Suprapubic skin (tissue), 4 donors: ENCODE measurements at regions not wholly inside any gene's neighbourhood (a gene's known extent, or its start where the extent isn't known, plus 50 kb on each side); places are given as distances from the start of the nearest gene placed in this dataset.

Experiments
- DNase-seq, 2 donors: peaks; one replicate each; pipeline ENCODE4 v3.0.0-alpha.2; 2019; ENCODE audit warnings: low spot score in 2 of 2
- H3K27ac ChIP-seq: fragments of 200-600 bp; sonication (generic); one replicate; pipeline ENCODE4 v1.5.1; 2019
- H3K27me3 ChIP-seq: fragments of 200-600 bp; sonication (generic); one replicate; pipeline ENCODE4 v1.5.1; 2019
- H3K36me3 ChIP-seq: fragments of 200-600 bp; sonication (generic); one replicate; pipeline ENCODE4 v1.5.1; 2019
- H3K4me1 ChIP-seq: fragments of 200-600 bp; sonication (generic); one replicate; pipeline ENCODE4 v1.5.1; 2019
- H3K4me3 ChIP-seq: fragments of 200-600 bp; sonication (generic); one replicate; pipeline ENCODE4 v1.5.1; 2019; ENCODE audit warnings: mild to moderate bottlenecking
- H3K9me3 ChIP-seq: fragments of 200-600 bp; sonication (generic); one replicate; pipeline ENCODE4 v1.5.1; 2019
- EP300 ChIP-seq: sonication (generic); formaldehyde crosslinking; IDR thresholded peaks from one replicate; pipeline ENCODE4 v1.6.1; 2017; ENCODE audit warnings: antibody characterized with exemption
- POLR2A ChIP-seq, 2 donors: fragments of 450-650 bp; IDR thresholded peaks; one replicate each; pipeline ENCODE4 v1.6.1; 2017; ENCODE audit warnings: antibody characterized with exemption in 2 of 2, mild to moderate bottlenecking in 2 of 2, moderate library complexity in 2 of 2
- POLR2AphosphoS5 ChIP-seq, 3 donors: sonication (generic); formaldehyde crosslinking; IDR thresholded peaks; one replicate each; pipeline ENCODE4 v1.6.1; 2017; ENCODE audit warnings: antibody characterized with exemption in 3 of 3
- WGBS: methylation state at CpG from one replicate; pipeline ENCODE4 v1.1.5; 2018; 5-methylcytosine and 5-hydroxymethylcytosine counted together
- TF ChIP-seq, protein P1 (sequence below), 2 donors: fragments of 200-600 bp in 1 of 2; fragments of 450-650 bp in 1 of 2; sonication (generic) in 1 of 2; IDR thresholded peaks; one replicate each; pipeline ENCODE4 v1.5.1; 2016 to 2019; ENCODE audit warnings: antibody characterized with exemption in 2 of 2, mild to moderate bottlenecking in 1 of 2, moderate library complexity in 1 of 2

GRCh38 chr3:139827833-139828232 is 107.2 kb upstream of the CLSTN2 start:
- Histone ChIP-seq H3K27ac (no peak overlapping the region), H3K27me3 (no peaks in the 10 kb centered on the region), H3K9me3 (no peaks in the 10 kb centered on the region), H3K36me3 (no peaks in the 10 kb centered on the region), H3K4me1 (no peaks in the 10 kb centered on the region), H3K4me3 (no peak overlapping the region)
- no peak for DNase-seq
- WGBS, result 45% methylated on average over 1 of the region's 1 CpG
- TF ChIP-seq, protein P1, sequence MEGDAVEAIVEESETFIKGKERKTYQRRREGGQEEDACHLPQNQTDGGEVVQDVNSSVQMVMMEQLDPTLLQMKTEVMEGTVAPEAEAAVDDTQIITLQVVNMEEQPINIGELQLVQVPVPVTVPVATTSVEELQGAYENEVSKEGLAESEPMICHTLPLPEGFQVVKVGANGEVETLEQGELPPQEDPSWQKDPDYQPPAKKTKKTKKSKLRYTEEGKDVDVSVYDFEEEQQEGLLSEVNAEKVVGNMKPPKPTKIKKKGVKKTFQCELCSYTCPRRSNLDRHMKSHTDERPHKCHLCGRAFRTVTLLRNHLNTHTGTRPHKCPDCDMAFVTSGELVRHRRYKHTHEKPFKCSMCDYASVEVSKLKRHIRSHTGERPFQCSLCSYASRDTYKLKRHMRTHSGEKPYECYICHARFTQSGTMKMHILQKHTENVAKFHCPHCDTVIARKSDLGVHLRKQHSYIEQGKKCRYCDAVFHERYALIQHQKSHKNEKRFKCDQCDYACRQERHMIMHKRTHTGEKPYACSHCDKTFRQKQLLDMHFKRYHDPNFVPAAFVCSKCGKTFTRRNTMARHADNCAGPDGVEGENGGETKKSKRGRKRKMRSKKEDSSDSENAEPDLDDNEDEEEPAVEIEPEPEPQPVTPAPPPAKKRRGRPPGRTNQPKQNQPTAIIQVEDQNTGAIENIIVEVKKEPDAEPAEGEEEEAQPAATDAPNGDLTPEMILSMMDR (IDR thresholded peaks at IDR 0.05), result no peak
- TF ChIP-seq POLR2A (IDR thresholded peaks at IDR 0.05), result no peak
- TF ChIP-seq EP300, result no peak
- TF ChIP-seq POLR2AphosphoS5 (IDR thresholded peaks at IDR 0.05), result no peak

DNA sequence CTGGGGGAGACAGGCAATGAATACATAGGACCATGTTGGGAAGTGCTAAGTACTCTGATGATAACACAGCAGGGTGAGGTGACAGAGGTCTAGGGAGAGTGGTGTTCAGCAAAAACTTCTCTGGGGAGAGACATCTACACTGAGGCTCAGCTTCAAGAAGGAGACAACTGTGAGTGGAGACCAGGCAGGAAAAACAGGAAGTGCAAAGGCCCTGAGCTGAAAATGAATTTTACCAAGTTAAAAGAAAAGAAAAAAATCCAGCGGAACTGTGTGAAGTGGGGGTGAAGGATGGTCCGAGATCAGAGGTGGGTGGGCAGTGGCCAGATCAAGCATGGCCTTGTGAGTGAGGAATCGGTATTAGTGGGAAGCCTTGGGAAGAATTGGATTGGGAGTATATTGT is 110.1 kb upstream of the CLSTN2 start:
- no peak overlapping the region for H3K4me3 ChIP-seq
- no peak for DNase-seq
- TF ChIP-seq POLR2AphosphoS5 (IDR thresholded peaks at IDR 0.05) (no peak), POLR2A (IDR thresholded peaks at IDR 0.05) (no peak), EP300 (no peak)
- TF ChIP-seq, protein P1 (IDR thresholded peaks at IDR 0.05), result no peak
- H3K36me3 ChIP-seq, result no peaks in the 10 kb centered on the region
- no peaks in the 10 kb centered on the region for H3K4me1 ChIP-seq
- 88% methylated on average over 3 of the region's 3 CpGs for whole genome bisulfite sequencing
- H3K9me3 ChIP-seq, result no peaks in the 10 kb centered on the region
- H3K27ac ChIP-seq, result no peak overlapping the region
- H3K27me3 ChIP-seq, result no peaks in the 10 kb centered on the region

DNA sequence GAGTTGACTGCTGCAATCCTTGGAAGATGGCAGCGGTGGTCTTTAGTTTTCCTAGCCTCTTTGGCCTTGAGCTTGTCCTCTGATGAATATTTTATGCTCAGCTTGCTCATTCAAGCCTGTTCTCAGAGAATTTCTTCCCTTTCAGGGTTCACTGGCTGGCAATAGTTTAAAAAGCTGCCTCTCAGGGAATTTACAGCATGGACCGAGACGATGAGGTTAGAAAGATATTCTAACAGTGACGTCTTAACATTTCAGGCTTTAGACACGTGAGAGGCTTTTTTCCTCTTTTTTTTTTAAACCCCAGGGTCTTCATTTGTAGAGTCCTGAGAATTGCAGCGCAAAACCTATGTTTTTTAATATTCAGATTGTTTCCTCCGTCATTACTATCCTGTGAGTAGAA is 120.3 kb upstream of the CLSTN2 start:
- 81% methylated on average over 7 of the region's 7 CpGs for WGBS
- Histone ChIP-seq H3K4me1 (no peaks in the 10 kb centered on the region), H3K27me3 (no peaks in the 10 kb centered on the region), H3K36me3 (no peaks in the 10 kb centered on the region), H3K4me3 (no peak overlapping the region), H3K9me3 (no peaks in the 10 kb centered on the region), H3K27ac (no peak overlapping the region)
- TF ChIP-seq, protein P1 (IDR thresholded peaks at IDR 0.05), result no peak
- TF ChIP-seq POLR2A (IDR thresholded peaks at IDR 0.05), result no peak
- no peak for TF ChIP-seq POLR2AphosphoS5 (IDR thresholded peaks at IDR 0.05)
- no peak for TF ChIP-seq EP300
- no peak for DNase-seq

- Histone ChIP-seq H3K27ac (no peak overlapping the region), H3K36me3 (no peaks in the 10 kb centered on the region), H3K4me1 (no peaks in the 10 kb centered on the region), H3K27me3 (no peaks in the 10 kb centered on the region), H3K9me3 (no peaks in the 10 kb centered on the region), H3K4me3 (no peak overlapping the region)
- DNase-seq, result no peak
- no peak for TF ChIP-seq POLR2AphosphoS5 (IDR thresholded peaks at IDR 0.05)
- TF ChIP-seq, protein P1 (IDR thresholded peaks at IDR 0.05), result no peak
- TF ChIP-seq POLR2A (IDR thresholded peaks at IDR 0.05), result no peak
- TF ChIP-seq EP300, result no peak
These were observed 123.7 kb upstream of the CLSTN2 start for GRCh38 chr3:139811331-139811730.

DNA sequence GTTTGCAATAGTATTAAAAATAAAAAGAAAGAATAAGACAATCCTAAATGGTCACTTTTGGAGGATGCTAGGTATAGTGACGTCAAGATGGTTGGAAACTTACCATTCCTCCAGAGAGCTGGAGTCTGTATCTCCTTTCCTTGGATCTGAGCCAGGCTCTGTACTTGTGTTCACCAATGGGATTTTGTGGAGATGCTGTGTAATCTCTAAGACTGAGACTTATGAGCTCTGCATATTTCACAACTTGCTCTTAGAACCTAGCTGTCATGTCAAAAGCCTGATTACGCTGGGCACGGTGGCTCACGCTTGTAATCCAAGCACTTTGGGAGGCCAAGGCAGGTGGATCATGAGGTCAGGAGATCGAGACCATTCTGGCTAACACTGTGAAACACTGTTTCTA is 126.8 kb upstream of the CLSTN2 start:
- Histone ChIP-seq H3K4me1 (no peaks in the 10 kb centered on the region), H3K36me3 (no peaks in the 10 kb centered on the region), H3K4me3 (no peak overlapping the region), H3K27ac (no peak overlapping the region), H3K9me3 (no peaks in the 10 kb centered on the region), H3K27me3 (no peaks in the 10 kb centered on the region)
- TF ChIP-seq EP300 (no peak), POLR2AphosphoS5 (IDR thresholded peaks at IDR 0.05) (no peak), POLR2A (IDR thresholded peaks at IDR 0.05) (no peak)
- TF ChIP-seq, protein P1 (IDR thresholded peaks at IDR 0.05), result no peak
- no peak for DNase-seq
- WGBS, result 83% methylated on average over 5 of the region's 5 CpGs
